ENCODE measurements at regions not wholly inside any gene's neighbourhood (a gene's known extent, or its start where the extent isn't known, plus 50 kb on each side); places are given as distances from the start of the nearest gene placed in this dataset.

GRCh38 chr10:43001427-43001795, 75.5 kb upstream of the RET start:
- Mint-ChIP-seq H3K27ac (no peak overlapping the region), H3K4me3 (no peak overlapping the region), H3K36me3 (ENCODE audit: low read depth) (no peaks in the 10 kb centered on the region), H3K27me3 (no peaks in the 10 kb centered on the region), H3K9me3 (no peaks in the 10 kb centered on the region), H3K4me1 (ENCODE audit: low read depth) (no peaks in the 10 kb centered on the region)

- Mint-ChIP-seq H3K36me3 (ENCODE audit: low read depth) (no peaks in the 10 kb centered on the region), H3K4me3 (no peak overlapping the region), H3K4me1 (ENCODE audit: low read depth) (no peaks in the 10 kb centered on the region), H3K27me3 (no peaks in the 10 kb centered on the region), H3K9me3 (no peaks in the 10 kb centered on the region), H3K27ac (no peak overlapping the region)
These were observed 74.3 kb upstream of the RET start for GRCh38 chr10:43002596-43002995.

GRCh38 chr10:43006490-43006889, 70.4 kb upstream of the RET start:
- no peak overlapping the region for H3K27ac Mint-ChIP-seq

GRCh38 chr10:43012578-43012977, 64.3 kb upstream of the RET start:
- Mint-ChIP-seq H3K9me3 (peaks cover 3% of the 10 kb centered on the region), H3K27me3 (peaks cover 4% of the 10 kb centered on the region), H3K4me1 (ENCODE audit: low read depth) (no peaks in the 10 kb centered on the region), H3K4me3 (no peak overlapping the region), H3K36me3 (ENCODE audit: low read depth) (no peaks in the 10 kb centered on the region), H3K27ac (no peak overlapping the region)

More at GRCh38 chr10:43006490-43006889, 70.4 kb upstream of the RET start:
- H3K4me1 Mint-ChIP-seq (ENCODE audit: low read depth): no peaks in the 10 kb centered on the region
- H3K9me3 Mint-ChIP-seq: no peaks in the 10 kb centered on the region
- peaks cover 4% of the 10 kb centered on the region for H3K27me3 Mint-ChIP-seq
- no peak overlapping the region for H3K4me3 Mint-ChIP-seq
- no peaks in the 10 kb centered on the region for H3K36me3 Mint-ChIP-seq (ENCODE audit: low read depth)

GRCh38 chr10:43013065-43013464, 63.8 kb upstream of the RET start:
- H3K4me1 Mint-ChIP-seq (ENCODE audit: low read depth): no peaks in the 10 kb centered on the region
- H3K36me3 Mint-ChIP-seq (ENCODE audit: low read depth): no peaks in the 10 kb centered on the region
- H3K27me3 Mint-ChIP-seq: peaks cover 4% of the 10 kb centered on the region
- peaks cover 3% of the 10 kb centered on the region for H3K9me3 Mint-ChIP-seq
- H3K27ac Mint-ChIP-seq: no peak overlapping the region
- no peak overlapping the region for H3K4me3 Mint-ChIP-seq

GRCh38 chr10:43024524-43024923, 52.3 kb upstream of the RET start:
- no peak overlapping the region for H3K27ac Mint-ChIP-seq
- no peaks in the 10 kb centered on the region for H3K9me3 Mint-ChIP-seq
- no peaks in the 10 kb centered on the region for H3K4me1 Mint-ChIP-seq (ENCODE audit: low read depth)
- no peaks in the 10 kb centered on the region for H3K27me3 Mint-ChIP-seq
- no peak overlapping the region for H3K4me3 Mint-ChIP-seq
- H3K36me3 Mint-ChIP-seq (ENCODE audit: low read depth): no peaks in the 10 kb centered on the region

GRCh38 chr10:43024942-43025700, 51.7 kb upstream of the RET start:
- no peaks in the 10 kb centered on the region for H3K4me1 Mint-ChIP-seq (ENCODE audit: low read depth)

GRCh38 chr10:43026039-43026973, 50.6 kb upstream of the RET start:
- Mint-ChIP-seq H3K27ac (no peak overlapping the region), H3K36me3 (ENCODE audit: low read depth) (no peaks in the 10 kb centered on the region), H3K4me3 (no peak overlapping the region), H3K9me3 (no peaks in the 10 kb centered on the region), H3K4me1 (ENCODE audit: low read depth) (no peaks in the 10 kb centered on the region), H3K27me3 (no peaks in the 10 kb centered on the region)

More at GRCh38 chr10:43024942-43025700, 51.7 kb upstream of the RET start:
- Mint-ChIP-seq H3K4me3 (no peak overlapping the region), H3K27me3 (no peaks in the 10 kb centered on the region), H3K9me3 (no peaks in the 10 kb centered on the region), H3K27ac (no peak overlapping the region), H3K36me3 (ENCODE audit: low read depth) (no peaks in the 10 kb centered on the region)
